GM12874 (cell line): ENCODE measurements at regions not wholly inside any gene's neighbourhood (a gene's known extent, or its start where the extent isn't known, plus 50 kb on each side); places are given as distances from the start of the nearest gene placed in this dataset.

ENCODE experiments used
- CTCF ChIP-seq: IDR thresholded peaks from 2 replicates; pipeline ENCODE4 v1.5.1; 2011; ENCODE audit warnings: low read depth, mild to moderate bottlenecking, control low read depth, low read length, moderate library complexity; ENCODE audit not compliant: insufficient read depth

- no peak for TF ChIP-seq CTCF
Observed at GRCh38 chr4:158068068-158068467, 104.8 kb downstream of the GASK1B start.

- no peak for TF ChIP-seq CTCF
Observed at GRCh38 chr4:158067646-158068045, 105.2 kb downstream of the GASK1B start.

- TF ChIP-seq CTCF, result no peak
Observed at GRCh38 chr4:158065603-158066002, 107.2 kb downstream of the GASK1B start.

GRCh38 chr4:158065176-158065575 lies 107.6 kb downstream of the GASK1B start:
- no peak for TF ChIP-seq CTCF

- no peak for TF ChIP-seq CTCF
Observed at GRCh38 chr4:158056689-158057245, 116.1 kb downstream of the GASK1B start.

GRCh38 chr4:158055668-158056067 lies 117.2 kb downstream of the GASK1B start:
- no peak for TF ChIP-seq CTCF

- TF ChIP-seq CTCF, result no peak
Observed at GRCh38 chr4:158053801-158054200, 119.0 kb downstream of the GASK1B start.

- no peak for TF ChIP-seq CTCF
Observed at GRCh38 chr4:158053086-158053485, 119.7 kb downstream of the GASK1B start.
